Skin epidermis (tissue), 12 donors: ENCODE measurements at regions not wholly inside any gene's neighbourhood (a gene's known extent, or its start where the extent isn't known, plus 50 kb on each side); places are given as distances from the start of the nearest gene placed in this dataset.
A peak's percentile ranks its signal among the peaks of the same experiment; 100 is the strongest.
"Not testable (repeated sequence)": the region's sequence is repeated elsewhere in the genome, so short reads cannot be mapped to it uniquely, and the experiment has no call there.

Experiments used
- H3K27ac ChIP-seq, 21 experiments: fragments of 200-600 bp; sonication (generic) in 11 of 21; one replicate each; pipeline ENCODE4 v1.5.0; 2020; ENCODE audit warnings: mild to moderate bottlenecking in 3 of 21, inconsistent platforms in 2 of 21, moderate library complexity in 2 of 21
- H3K4me3 ChIP-seq, 7 experiments: fragments of 200-600 bp; sonication (generic) in 2 of 7; one replicate each; pipeline ENCODE4 v1.5.0; 2020; ENCODE audit warnings: inconsistent platforms in 2 of 7, mild to moderate bottlenecking in 2 of 7, moderate library complexity in 1 of 7

DNA sequence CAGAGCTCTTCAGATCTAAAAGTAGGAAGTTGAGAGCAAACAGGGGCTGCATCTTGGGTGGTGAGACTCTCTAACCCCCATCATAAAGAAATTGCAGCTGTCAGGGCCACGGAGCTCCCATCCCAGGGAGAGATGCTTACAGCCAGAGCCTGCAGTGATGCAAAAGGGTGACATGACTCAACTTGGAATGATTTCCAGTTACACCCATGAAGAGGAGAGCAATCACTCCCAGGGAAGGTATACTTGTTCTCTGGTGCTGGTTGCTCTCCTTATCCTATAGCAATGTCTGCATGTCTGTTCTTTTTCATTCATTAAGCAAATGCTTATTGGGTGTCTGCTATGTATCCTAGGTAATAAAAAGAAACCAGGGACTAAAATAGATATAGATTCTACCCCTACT, 228.0 kb downstream of the RAB11FIP2 start:
- H3K27ac ChIP-seq = no peak overlapping the region
- no peak overlapping the region for H3K4me3 ChIP-seq

DNA sequence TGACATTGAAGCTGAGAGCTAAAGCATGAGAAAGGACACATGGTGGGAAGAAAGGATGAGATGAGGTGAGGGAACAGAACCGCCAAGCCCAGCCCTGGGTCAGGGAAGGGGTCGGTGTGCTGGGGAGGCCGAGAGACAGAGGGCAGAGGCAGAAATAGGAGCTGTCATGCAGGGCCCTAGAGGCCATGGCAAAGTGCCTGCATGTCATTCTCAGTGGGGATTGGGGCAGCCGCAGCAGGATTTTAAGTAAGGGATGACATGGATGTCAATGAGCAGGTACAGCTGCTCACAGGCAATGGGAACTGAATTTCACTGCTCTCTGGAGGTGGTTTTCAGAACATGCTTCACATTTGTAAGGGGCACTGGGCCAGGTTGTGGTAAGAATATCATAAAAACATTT, 227.4 kb downstream of the RAB11FIP2 start:
- no peak overlapping the region for H3K4me3 ChIP-seq
- H3K27ac ChIP-seq = no peak overlapping the region

DNA sequence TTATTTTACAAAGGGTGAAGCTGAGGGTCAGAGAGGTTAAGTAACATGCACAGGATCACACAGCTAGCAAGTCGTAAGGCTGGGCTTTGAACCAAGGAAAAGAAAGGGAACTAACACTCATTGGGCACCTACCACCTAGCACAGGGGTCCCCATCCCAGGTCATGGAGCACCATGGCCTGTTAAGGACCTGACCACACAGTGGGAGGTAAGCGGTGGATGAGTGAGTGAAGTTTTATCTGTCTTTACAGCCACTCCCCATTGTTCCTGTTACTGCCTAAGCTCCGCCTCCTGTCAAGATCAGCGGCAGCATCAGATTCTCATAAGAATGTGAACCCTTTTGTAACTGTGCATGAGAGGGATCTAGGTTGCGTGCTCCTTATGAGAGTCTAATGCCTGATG, 222.8 kb downstream of the RAB11FIP2 start:
- H3K4me3 ChIP-seq = no peak overlapping the region
- no peak overlapping the region for H3K27ac ChIP-seq

GRCh38 chr10:117830205-117830604, 216.5 kb downstream of the RAB11FIP2 start:
- Histone ChIP-seq H3K4me3 (no peak overlapping the region), H3K27ac (no peak overlapping the region)

GRCh38 chr10:117830787-117831212, 215.9 kb downstream of the RAB11FIP2 start:
- H3K4me3 ChIP-seq = no peak overlapping the region
- H3K27ac ChIP-seq = peak overlapping the region in 1 of 21 experiments; percentile 29

GRCh38 chr10:117838500-117839498, 207.9 kb downstream of the RAB11FIP2 start:
- H3K4me3 ChIP-seq = not testable (repeated sequence)
- peak overlapping the region in 1 of 21 experiments; percentile 25 for H3K27ac ChIP-seq

DNA sequence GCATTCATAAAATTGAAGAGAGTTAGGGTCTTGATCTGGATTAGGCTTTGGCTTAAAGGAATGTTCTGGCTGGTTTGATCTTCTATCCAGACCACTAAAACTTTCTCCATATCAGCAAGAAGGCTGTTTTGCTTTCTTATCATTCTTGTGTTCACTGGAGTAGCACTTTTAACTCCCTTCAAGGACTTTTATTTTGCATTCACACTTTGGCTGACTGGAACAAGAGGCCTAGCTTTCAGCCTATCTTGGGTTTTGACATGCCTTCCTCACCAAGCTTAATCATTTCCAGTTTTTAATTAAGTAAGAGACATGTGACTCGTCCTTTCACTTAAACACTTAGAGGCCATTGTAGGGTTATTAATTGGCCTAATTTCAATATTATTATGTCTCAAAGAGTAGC, 190.3 kb downstream of the RAB11FIP2 start:
- not testable (repeated sequence) for H3K4me3 ChIP-seq

DNA sequence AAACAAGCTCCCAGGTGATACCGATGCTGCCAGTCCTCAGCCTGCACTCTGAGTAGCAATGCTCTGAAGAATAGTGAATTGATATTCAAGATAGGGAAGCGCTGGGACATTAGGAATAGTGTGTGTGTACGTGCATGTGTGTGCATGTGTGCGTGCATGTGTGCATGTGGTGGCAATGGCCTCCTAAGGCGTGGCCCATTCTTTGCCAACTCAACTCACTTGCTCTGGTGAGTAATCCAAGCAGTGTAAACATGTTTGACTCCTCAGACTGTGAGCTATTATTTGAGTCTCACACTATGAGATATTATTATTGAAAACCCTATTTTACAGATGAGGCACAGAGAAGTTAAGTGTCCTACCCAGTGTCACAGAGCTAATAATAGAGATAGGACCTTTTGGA, 186.6 kb downstream of the RAB11FIP2 start:
- H3K4me3 ChIP-seq = no peak overlapping the region
- no peak overlapping the region for H3K27ac ChIP-seq

More for the DNA sequence above, 190.3 kb downstream of the RAB11FIP2 start:
- not testable (repeated sequence) for H3K27ac ChIP-seq

DNA sequence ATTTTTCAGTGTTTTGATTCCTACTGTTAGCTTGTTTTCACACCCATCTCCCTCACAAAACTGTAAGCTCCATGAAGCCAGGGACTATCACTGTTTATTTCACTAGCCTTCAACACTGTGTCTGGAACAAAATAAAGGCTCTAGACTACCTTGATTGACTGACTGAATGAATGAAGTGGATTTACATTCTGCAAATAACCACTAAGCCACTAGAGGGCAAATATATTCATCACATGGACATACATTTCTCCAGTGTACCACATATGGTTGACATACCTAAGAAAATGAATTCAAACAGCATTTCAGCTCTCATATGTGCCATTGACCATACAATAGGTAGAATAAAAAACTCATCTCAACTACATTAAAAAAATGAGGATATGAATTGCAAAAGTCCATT, 185.9 kb downstream of the RAB11FIP2 start:
- Histone ChIP-seq H3K4me3 (no peak overlapping the region), H3K27ac (no peak overlapping the region)

DNA sequence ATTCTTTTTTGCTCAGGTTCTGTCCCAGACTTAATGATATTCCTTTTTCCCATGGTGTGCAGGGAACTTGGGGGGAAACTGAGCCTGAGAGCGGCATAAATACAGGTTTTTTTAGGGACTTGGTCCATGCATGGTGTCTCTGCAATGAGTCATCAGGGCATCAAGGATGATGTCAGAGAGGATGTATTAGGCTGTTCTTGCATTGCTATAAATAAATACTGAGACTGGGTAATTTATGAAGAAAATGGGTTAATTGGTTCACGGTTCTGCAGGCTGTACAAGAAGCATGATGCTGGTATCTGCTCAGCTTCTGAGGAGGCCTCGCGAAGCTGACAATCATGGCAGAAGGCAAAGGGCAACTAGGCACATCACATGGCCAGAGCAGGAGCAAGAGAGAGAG, 185.4 kb downstream of the RAB11FIP2 start:
- Histone ChIP-seq H3K27ac (no peak overlapping the region), H3K4me3 (no peak overlapping the region)

DNA sequence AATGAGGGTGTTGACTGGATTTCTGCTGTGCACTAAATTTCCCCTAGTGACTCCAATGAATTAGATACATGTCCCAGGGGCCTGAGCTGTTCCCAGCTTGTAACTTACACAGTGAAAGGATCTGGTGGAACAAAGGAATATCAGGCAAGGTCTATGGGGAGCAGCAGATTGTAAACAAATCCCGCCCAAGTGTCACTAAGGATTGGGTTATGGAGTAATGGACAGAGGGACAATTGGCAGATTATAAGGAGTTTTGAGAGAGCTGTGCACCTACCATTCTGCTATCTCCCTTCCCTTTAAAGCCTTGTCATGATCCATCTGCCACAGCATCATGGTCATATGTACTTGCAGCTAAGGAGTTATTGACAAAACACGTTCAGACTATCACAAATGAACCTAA, 183.0 kb downstream of the RAB11FIP2 start:
- Histone ChIP-seq H3K4me3 (no peak overlapping the region), H3K27ac (no peak overlapping the region)

GRCh38 chr10:117865945-117866344, 180.8 kb downstream of the RAB11FIP2 start:
- Histone ChIP-seq H3K27ac (no peak overlapping the region), H3K4me3 (no peak overlapping the region)

DNA sequence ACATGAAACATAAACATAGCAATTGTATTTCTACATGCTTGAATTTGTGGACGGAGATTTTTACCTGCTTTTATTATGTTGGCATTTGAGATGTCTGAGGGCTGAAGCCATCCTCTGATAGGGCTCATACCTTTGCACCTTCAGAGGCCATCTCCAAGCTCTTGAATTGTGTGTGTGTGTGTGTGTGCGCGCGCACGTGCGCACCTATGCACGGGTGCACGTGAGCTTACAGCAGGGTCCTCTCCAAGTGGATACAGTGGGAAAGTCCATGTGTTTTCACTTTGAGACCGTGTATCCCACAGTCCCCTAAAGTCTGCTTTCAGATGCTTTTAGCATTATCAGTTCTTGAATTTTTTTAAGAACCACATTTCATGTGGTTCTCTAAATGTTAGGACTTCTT, 178.6 kb downstream of the RAB11FIP2 start:
- no peak overlapping the region for H3K4me3 ChIP-seq
- no peak overlapping the region for H3K27ac ChIP-seq

DNA sequence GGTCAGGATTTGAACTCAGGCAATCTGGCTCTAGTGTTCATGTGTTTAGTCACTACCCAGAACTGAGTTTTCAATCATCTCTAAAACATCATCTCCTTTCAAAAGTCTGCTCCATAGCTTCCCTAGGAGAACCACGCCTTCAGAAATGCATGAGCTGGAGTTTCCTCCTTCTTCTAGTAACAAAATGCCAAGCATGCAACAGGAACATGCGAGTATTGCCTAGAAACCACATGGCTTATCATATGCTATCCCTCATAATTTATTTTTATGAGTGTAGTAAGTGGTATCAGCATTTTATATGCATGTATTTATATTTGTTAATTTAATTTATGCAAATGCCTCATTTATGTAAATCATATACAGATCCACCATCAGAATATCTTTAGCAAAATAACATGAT, 170.9 kb downstream of the RAB11FIP2 start:
- Histone ChIP-seq H3K27ac (no peak overlapping the region), H3K4me3 (no peak overlapping the region)

- H3K4me3 ChIP-seq = no peak overlapping the region
- H3K27ac ChIP-seq = no peak overlapping the region
These were observed 170.5 kb downstream of the RAB11FIP2 start for GRCh38 chr10:117876210-117876609.

- Histone ChIP-seq H3K27ac (no peak overlapping the region), H3K4me3 (no peak overlapping the region)
These were observed 168.1 kb downstream of the RAB11FIP2 start for GRCh38 chr10:117878626-117879025.

- no peak overlapping the region for H3K27ac ChIP-seq
- no peak overlapping the region for H3K4me3 ChIP-seq
These were observed 162.6 kb downstream of the RAB11FIP2 start for GRCh38 chr10:117884093-117884492.

DNA sequence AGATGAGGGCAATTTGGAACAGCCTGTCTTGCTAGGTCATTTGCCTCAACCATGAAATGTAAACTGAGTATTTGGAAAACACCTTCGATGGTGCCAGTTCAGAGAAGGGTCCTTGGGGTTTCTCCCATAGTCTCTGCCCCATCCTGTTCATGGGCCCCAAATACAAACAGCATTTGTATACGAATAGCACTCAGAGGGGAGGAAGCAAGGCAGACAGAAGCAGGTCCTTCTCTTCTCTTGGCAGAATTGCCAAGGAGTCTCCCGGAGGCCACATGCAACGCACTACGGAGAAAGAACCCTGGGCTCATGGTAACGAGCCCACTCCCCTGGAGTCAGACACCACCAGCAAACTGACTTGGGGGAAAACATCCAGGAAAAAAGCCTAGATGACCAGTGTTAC, 162.1 kb downstream of the RAB11FIP2 start:
- Histone ChIP-seq H3K4me3 (no peak overlapping the region), H3K27ac (no peak overlapping the region)

DNA sequence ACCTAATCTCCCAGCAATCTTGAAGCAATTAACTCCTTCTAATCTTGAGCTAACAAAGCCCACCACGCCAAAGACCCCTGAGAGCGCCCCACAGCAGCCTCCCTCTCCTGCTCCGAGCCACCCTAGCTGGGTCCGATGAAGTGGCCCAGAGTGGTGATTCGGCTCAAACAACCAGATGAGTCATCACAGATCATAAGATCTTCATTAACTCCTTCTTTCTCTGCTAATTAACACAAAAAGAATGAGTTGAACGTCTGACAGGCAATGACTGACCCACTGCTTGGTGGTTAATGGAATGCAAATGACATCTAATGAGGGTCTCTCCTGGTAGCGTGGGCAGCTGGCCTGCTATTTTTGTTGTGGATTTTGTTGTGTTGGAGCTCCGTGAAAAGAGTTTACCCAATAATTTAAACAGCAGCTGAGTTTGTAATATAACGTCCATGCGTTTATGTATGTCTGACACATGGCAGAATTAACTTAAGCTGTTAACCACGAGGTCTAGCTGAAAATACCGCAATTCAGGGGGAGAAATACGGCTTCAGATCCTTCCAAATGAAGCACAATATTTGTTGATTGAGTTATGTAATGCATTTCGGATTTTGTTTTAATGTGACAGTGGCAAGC, 161.4 kb downstream of the RAB11FIP2 start:
- Histone ChIP-seq H3K4me3 (no peak overlapping the region), H3K27ac (no peak overlapping the region)

GRCh38 chr10:117886766-117887165, 160.0 kb downstream of the RAB11FIP2 start:
- H3K4me3 ChIP-seq = no peak overlapping the region
- H3K27ac ChIP-seq = no peak overlapping the region

GRCh38 chr10:117889664-117890063, 157.1 kb downstream of the RAB11FIP2 start:
- Histone ChIP-seq H3K27ac (no peak overlapping the region), H3K4me3 (no peak overlapping the region)
